Gastrocnemius medialis (tissue), 4 donors: ENCODE measurements at regions not wholly inside any gene's neighbourhood (a gene's known extent, or its start where the extent isn't known, plus 50 kb on each side); places are given as distances from the start of the nearest gene placed in this dataset.

Experiments
- CTCF ChIP-seq, 5 experiments: fragments of 450-650 bp in 3 of 5; fragments of 200-600 bp in 2 of 5; sonication (generic) in 2 of 5; IDR thresholded peaks in 4 of 5; conservative IDR thresholded peaks in 1 of 5; 1 replicate in 4 of 5; 2 replicates in 1 of 5; pipeline ENCODE4 v1.5.1; 2016 to 2019; ENCODE audit warnings: antibody characterized with exemption in 5 of 5, mild to moderate bottlenecking in 3 of 5, moderate library complexity in 3 of 5
- POLR2A ChIP-seq, 2 donors: fragments of 450-650 bp; IDR thresholded peaks; one replicate each; pipeline ENCODE4 v1.6.1; 2017; ENCODE audit warnings: antibody characterized with exemption in 2 of 2, mild to moderate bottlenecking in 2 of 2, moderate library complexity in 2 of 2

DNA sequence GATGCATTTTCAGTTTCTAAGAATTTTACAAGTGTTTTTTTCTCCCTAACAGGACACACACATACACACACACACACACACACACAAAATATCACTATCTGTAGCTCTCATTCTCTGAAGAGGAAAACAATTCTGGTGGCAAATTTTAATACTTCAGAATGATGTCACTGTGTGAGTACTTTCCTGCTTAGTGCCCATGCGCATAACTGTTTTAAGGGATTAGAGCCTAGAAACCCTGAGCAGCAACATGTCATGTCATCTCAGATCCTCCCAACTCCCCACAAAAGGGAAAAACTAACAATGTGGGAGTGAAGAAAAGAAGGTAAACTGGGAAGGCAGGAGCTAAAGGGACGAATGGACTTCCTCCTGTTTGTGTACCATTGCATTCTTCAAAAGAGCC, 401.2 kb downstream of the SPRY2 start:
- TF ChIP-seq CTCF (IDR thresholded peaks at IDR 0.05 in 4 of 5, conservative IDR thresholded peaks at IDR 0.05 in 1 of 5) (no peak), POLR2A (IDR thresholded peaks at IDR 0.05) (no peak)
